Spleen (tissue), 11 donors: ENCODE measurements at regions not wholly inside any gene's neighbourhood (a gene's known extent, or its start where the extent isn't known, plus 50 kb on each side); places are given as distances from the start of the nearest gene placed in this dataset.
A peak's percentile ranks its signal among the peaks of the same experiment; 100 is the strongest.

Experiments used
- DNase-seq: peaks from one replicate; pipeline ENCODE4 v3.0.0-alpha.2; 2020
- H3K27ac ChIP-seq, 8 donors: fragments of 200-600 bp; sonication (generic) in 7 of 8; 1 replicate in 4 of 8; 2 replicates in 4 of 8; pipeline versions ENCODE4 v1.5.0 to v1.8.0; 2016 to 2021; ENCODE audit warnings: inconsistent platforms in 4 of 8, mild to moderate bottlenecking in 4 of 8, moderate library complexity in 1 of 8
- H3K27me3 ChIP-seq, 7 donors: fragments of 200-600 bp; sonication (generic) in 6 of 7; replicated peaks in 1 of 7; 1 replicate in 4 of 7; 2 replicates in 3 of 7; pipeline versions ENCODE4 v1.5.0 to v1.8.0; 2016 to 2021; ENCODE audit warnings: inconsistent platforms in 3 of 7, mild to moderate bottlenecking in 1 of 7
- H3K36me3 ChIP-seq, 6 donors: fragments of 200-600 bp; sonication (generic) in 5 of 6; 1 replicate in 4 of 6; 2 replicates in 2 of 6; pipeline versions ENCODE4 v1.5.0 to v1.8.0; 2016 to 2021; ENCODE audit warnings: inconsistent platforms in 2 of 6
- H3K4me1 ChIP-seq, 6 donors: fragments of 200-600 bp; sonication (generic) in 5 of 6; 1 replicate in 3 of 6; 2 replicates in 3 of 6; pipeline versions ENCODE4 v1.5.0 to v1.8.0; 2016 to 2021; ENCODE audit warnings: inconsistent platforms in 3 of 6
- H3K4me3 ChIP-seq, 8 donors: fragments of 200-600 bp; sonication (generic) in 7 of 8; 1 replicate in 4 of 8; 2 replicates in 4 of 8; pipeline versions ENCODE4 v1.5.0 to v1.8.0; 2016 to 2021; ENCODE audit warnings: inconsistent platforms in 4 of 8, mild to moderate bottlenecking in 4 of 8, moderate library complexity in 2 of 8
- H3K9me3 ChIP-seq, 8 donors: fragments of 200-600 bp; sonication (generic) in 7 of 8; 1 replicate in 4 of 8; 2 replicates in 4 of 8; pipeline versions ENCODE4 v1.5.0 to v1.8.0; 2016 to 2021; ENCODE audit warnings: inconsistent platforms in 4 of 8
- CTCF ChIP-seq, 11 experiments: fragments of 200-600 bp in 7 of 11; fragments of 450-650 bp in 4 of 11; sonication (generic) in 4 of 11; IDR thresholded peaks in 8 of 11; conservative IDR thresholded peaks in 3 of 11; 1 replicate in 7 of 11; 2 replicates in 4 of 11; pipeline versions ENCODE4 v1.4.0 to v1.8.0; 2016 to 2021; ENCODE audit warnings: antibody characterized with exemption in 11 of 11, inconsistent platforms in 4 of 11, mild to moderate bottlenecking in 1 of 11
- POLR2A ChIP-seq, 3 donors: fragments of 450-650 bp; IDR thresholded peaks; one replicate each; pipeline ENCODE4 v1.5.1; 2017; ENCODE audit warnings: antibody characterized with exemption in 3 of 3, mild to moderate bottlenecking in 1 of 3
- POLR2AphosphoS5 ChIP-seq, 3 donors: sonication (generic); formaldehyde crosslinking; IDR thresholded peaks; one replicate each; pipeline ENCODE4 v1.5.1; 2017; ENCODE audit warnings: antibody characterized with exemption in 3 of 3
- whole genome bisulfite sequencing, 5 donors: extraction: QIAGEN DNeasy Blood & Tissue Kit in 3 of 5; methylation state at CpG; one replicate each; pipeline versions ENCODE4 v1.1.5 to v1.1.7; 2013 to 2018; 5-methylcytosine and 5-hydroxymethylcytosine counted together
- intact Hi-C: fragments of 100-400 bp; cut with DNase I; formaldehyde crosslinking; loops from one replicate; pipeline ENCODE4 v1.15.0; 2023; ENCODE audit warnings: low total_unique reads
- donor health status: healthy with polysubstance abuse.
- donor health status: DM: no; HTN: no; CAD: no; lungs with moderate emphysema.
- donor health status: DM: no; HTN: no; CAD: no.
- donor health status: Bipolar disorder and iron deficiency.
- donor health status: healthy.
- donor health status: DM: no; HTN: no; CAD: no.
- donor health status: DM: yes; HTN: yes; CAD: no.

- H3K9me3 ChIP-seq, result no peaks in the 10 kb centered on the region
- peak overlapping the region in 2 of 8 donors; percentile 23 to 49 for H3K27ac ChIP-seq
- H3K36me3 ChIP-seq, result no peaks in the 10 kb centered on the region
- WGBS, 5 donors, result 34 to 54% (median 51%) methylated on average over 8 of the region's 8 CpGs
- intact Hi-C loops, result no loop called here
- peaks cover 0 to 16% (median 0%) of the 10 kb centered on the region in 7 donors for H3K27me3 ChIP-seq
- peaks cover 0 to 4% (median 0%) of the 10 kb centered on the region in 6 donors for H3K4me1 ChIP-seq
- TF ChIP-seq POLR2A (IDR thresholded peaks at IDR 0.05), result no peak
- TF ChIP-seq POLR2AphosphoS5 (IDR thresholded peaks at IDR 0.05), result no peak
- TF ChIP-seq CTCF (IDR thresholded peaks at IDR 0.05 in 8 of 11, conservative IDR thresholded peaks at IDR 0.05 in 3 of 11), result no peak
- DNase-seq, result no peak
- H3K4me3 ChIP-seq, result no peak overlapping the region
Observed at GRCh38 chr7:25731068-25731845, 420.7 kb upstream of the NFE2L3 start.

- no peak overlapping the region for H3K4me3 ChIP-seq
Observed at GRCh38 chr7:25731846-25732245, 420.2 kb upstream of the NFE2L3 start.

GRCh38 chr7:25732766-25733217 lies 419.2 kb upstream of the NFE2L3 start:
- H3K27ac ChIP-seq, result no peak overlapping the region
- H3K27me3 ChIP-seq, result peaks cover 0 to 15% (median 0%) of the 10 kb centered on the region in 7 donors
- TF ChIP-seq CTCF (IDR thresholded peaks at IDR 0.05 in 8 of 11, conservative IDR thresholded peaks at IDR 0.05 in 3 of 11), result no peak
- no peak for TF ChIP-seq POLR2AphosphoS5 (IDR thresholded peaks at IDR 0.05)
- TF ChIP-seq POLR2A (IDR thresholded peaks at IDR 0.05), result no peak
- 79 to 90% (median 87%) methylated on average over 12 of the region's 12 CpGs for WGBS, 5 donors
- H3K9me3 ChIP-seq, result no peaks in the 10 kb centered on the region
- H3K4me1 ChIP-seq, result peaks cover 0 to 4% (median 0%) of the 10 kb centered on the region in 6 donors
- H3K4me3 ChIP-seq, result no peak overlapping the region
- no peak for DNase-seq
- intact Hi-C loops, result no loop called here
- H3K36me3 ChIP-seq, result no peaks in the 10 kb centered on the region

More at GRCh38 chr7:25731846-25732245, 420.2 kb upstream of the NFE2L3 start:
- Histone ChIP-seq H3K36me3 (no peaks in the 10 kb centered on the region), H3K27me3 (peaks cover 0 to 19% (median 0%) of the 10 kb centered on the region in 7 donors), H3K9me3 (no peaks in the 10 kb centered on the region), H3K27ac (peak overlapping the region in 1 of 8 donors; percentile 49), H3K4me1 (peaks cover 0 to 4% (median 0%) of the 10 kb centered on the region in 6 donors)
- 67 to 83% (median 80%) methylated on average over 3 of the region's 3 CpGs for WGBS, 5 donors
- TF ChIP-seq POLR2AphosphoS5 (IDR thresholded peaks at IDR 0.05) (no peak), POLR2A (IDR thresholded peaks at IDR 0.05) (no peak), CTCF (IDR thresholded peaks at IDR 0.05 in 8 of 11, conservative IDR thresholded peaks at IDR 0.05 in 3 of 11) (no peak)
- intact Hi-C loops, result no loop called here
- DNase-seq, result no peak

GRCh38 chr7:25735674-25736242 lies 416.2 kb upstream of the NFE2L3 start:
- 53 to 68% (median 66%) methylated on average over 8 of the region's 8 CpGs for WGBS, 5 donors

More at GRCh38 chr7:25735674-25736242, 416.2 kb upstream of the NFE2L3 start:
- no peaks in the 10 kb centered on the region for H3K9me3 ChIP-seq
- no peak overlapping the region for H3K27ac ChIP-seq
- no peak for DNase-seq
- H3K36me3 ChIP-seq, result no peaks in the 10 kb centered on the region
- peaks cover 0 to 4% (median 0%) of the 10 kb centered on the region in 6 donors for H3K4me1 ChIP-seq
- H3K4me3 ChIP-seq, result no peak overlapping the region
- intact Hi-C loops, result loop anchor here (5.0 kb wide), 1 partner anchor 138 kb away; no protein-coding TSS in a partner anchor
- peaks cover 0 to 20% (median 4%) of the 10 kb centered on the region in 7 donors for H3K27me3 ChIP-seq
- TF ChIP-seq CTCF (IDR thresholded peaks at IDR 0.05 in 8 of 11, conservative IDR thresholded peaks at IDR 0.05 in 3 of 11), result no peak
- TF ChIP-seq POLR2AphosphoS5 (IDR thresholded peaks at IDR 0.05), result no peak
- TF ChIP-seq POLR2A (IDR thresholded peaks at IDR 0.05), result no peak
